Osteocyte (in vitro differentiated cells): ENCODE measurements at regions not wholly inside any gene's neighbourhood (a gene's known extent, or its start where the extent isn't known, plus 50 kb on each side); places are given as distances from the start of the nearest gene placed in this dataset.
"Not testable (repeated sequence)": the region's sequence is repeated elsewhere in the genome, so short reads cannot be mapped to it uniquely, and the experiment has no call there.

Source experiments
- DNase-seq: peaks from one replicate; pipeline ENCODE4 v3.0.0; 2021; ENCODE audit warnings: mixed read lengths; ENCODE audit not compliant: unreplicated experiment; ENCODE audit errors: extremely low spot score
- H3K27ac Mint-ChIP-seq: one replicate; pipeline ENCODE4 v1.8.0; 2021; ENCODE audit warnings: mild to moderate bottlenecking, mixed read lengths; ENCODE audit not compliant: unreplicated experiment
- H3K27me3 Mint-ChIP-seq: one replicate; pipeline ENCODE4 v1.8.0; 2021; ENCODE audit warnings: mixed read lengths; ENCODE audit not compliant: unreplicated experiment
- H3K36me3 Mint-ChIP-seq: one replicate; pipeline ENCODE4 v1.8.0; 2021; ENCODE audit warnings: mixed read lengths; ENCODE audit not compliant: unreplicated experiment
- H3K4me1 Mint-ChIP-seq: one replicate; pipeline ENCODE4 v1.8.0; 2021; ENCODE audit warnings: mixed read lengths; ENCODE audit not compliant: unreplicated experiment
- H3K4me3 Mint-ChIP-seq: one replicate; pipeline ENCODE4 v1.8.0; 2021; ENCODE audit warnings: mild to moderate bottlenecking, moderate library complexity, mixed read lengths; ENCODE audit not compliant: unreplicated experiment
- H3K9me3 Mint-ChIP-seq: one replicate; pipeline ENCODE4 v1.8.0; 2021; ENCODE audit warnings: mixed read lengths; ENCODE audit not compliant: unreplicated experiment
- CTCF ChIP-seq: fragments of 200-600 bp; sonication (generic); IDR thresholded peaks from 2 replicates; pipeline ENCODE4 v1.5.0; 2021; ENCODE audit warnings: antibody characterized with exemption, mild to moderate bottlenecking, moderate library complexity

DNA sequence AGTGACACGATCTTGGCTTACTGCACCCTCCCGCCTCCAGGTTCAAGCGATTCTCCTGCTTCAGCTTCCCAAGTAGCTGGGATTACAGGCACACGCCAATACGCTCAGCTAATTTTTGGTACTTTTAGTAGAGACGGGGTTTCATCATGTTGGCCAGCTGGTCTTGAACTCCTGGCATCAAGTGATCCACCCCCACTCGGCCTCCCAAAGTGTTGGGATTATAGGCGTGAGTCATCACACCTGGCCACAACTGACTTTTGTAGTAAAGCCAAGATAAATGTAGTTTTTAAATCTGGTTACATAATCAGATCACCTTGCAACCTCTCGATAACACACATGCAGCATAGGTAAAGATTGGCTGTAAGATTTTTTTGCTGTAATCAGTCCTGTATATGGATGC lies 657.5 kb upstream of the DPPA4 start:
- no peaks in the 10 kb centered on the region for H3K4me1 Mint-ChIP-seq
- no peaks in the 10 kb centered on the region for H3K36me3 Mint-ChIP-seq
- H3K4me3 Mint-ChIP-seq = no peak overlapping the region
- TF ChIP-seq CTCF = no peak
- no peak for DNase-seq
- H3K9me3 Mint-ChIP-seq = peaks cover 4% of the 10 kb centered on the region
- H3K27me3 Mint-ChIP-seq = no peaks in the 10 kb centered on the region
- H3K27ac Mint-ChIP-seq = no peak overlapping the region

- Mint-ChIP-seq H3K36me3 (no peaks in the 10 kb centered on the region), H3K4me3 (no peak overlapping the region), H3K27me3 (no peaks in the 10 kb centered on the region), H3K9me3 (peaks cover 4% of the 10 kb centered on the region), H3K4me1 (no peaks in the 10 kb centered on the region), H3K27ac (no peak overlapping the region)
- DNase-seq = no peak
- no peak for TF ChIP-seq CTCF
These were observed 658.0 kb upstream of the DPPA4 start for GRCh38 chr3:109995377-109995776.

DNA sequence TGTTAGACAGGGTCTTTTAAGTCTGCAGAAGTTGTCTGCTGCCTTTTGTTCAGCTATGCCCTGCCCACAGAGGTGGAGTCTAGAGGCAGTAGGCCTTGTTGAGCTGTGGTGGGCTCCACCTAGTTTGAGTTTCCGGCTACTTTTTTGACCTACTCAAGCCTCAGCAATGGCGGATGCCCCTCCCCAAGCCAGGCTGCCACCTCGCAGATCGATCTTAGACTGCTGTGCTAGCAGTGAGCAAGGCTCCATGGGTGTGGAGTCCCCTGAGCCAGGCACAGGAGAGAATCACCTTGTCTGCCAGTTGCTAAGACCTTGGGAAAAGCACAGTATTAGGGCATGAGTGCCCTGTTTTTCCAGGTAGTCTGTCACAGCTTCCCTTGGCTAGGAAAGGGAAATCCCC lies 664.6 kb upstream of the DPPA4 start:
- not testable (repeated sequence) for H3K9me3 Mint-ChIP-seq, H3K36me3 Mint-ChIP-seq, DNase-seq, H3K27me3 Mint-ChIP-seq, H3K4me3 Mint-ChIP-seq, H3K4me1 Mint-ChIP-seq, H3K27ac Mint-ChIP-seq

- Mint-ChIP-seq H3K27ac (no peak overlapping the region), H3K4me1 (no peaks in the 10 kb centered on the region), H3K9me3 (no peaks in the 10 kb centered on the region), H3K27me3 (no peaks in the 10 kb centered on the region), H3K4me3 (no peak overlapping the region), H3K36me3 (no peaks in the 10 kb centered on the region)
- no peak for TF ChIP-seq CTCF
- DNase-seq = no peak
These were observed 669.6 kb upstream of the DPPA4 start for GRCh38 chr3:110006913-110007312.

GRCh38 chr3:110015231-110015963 lies 678.1 kb upstream of the DPPA4 start:
- no peak overlapping the region for H3K4me3 Mint-ChIP-seq
- H3K27me3 Mint-ChIP-seq = no peaks in the 10 kb centered on the region
- no peak overlapping the region for H3K27ac Mint-ChIP-seq
- no peaks in the 10 kb centered on the region for H3K9me3 Mint-ChIP-seq
- no peaks in the 10 kb centered on the region for H3K36me3 Mint-ChIP-seq
- TF ChIP-seq CTCF = no peak
- H3K4me1 Mint-ChIP-seq = peaks cover 14% of the 10 kb centered on the region
- no peak for DNase-seq
